ENCODE measurements at regions not wholly inside any gene's neighbourhood (a gene's known extent, or its start where the extent isn't known, plus 50 kb on each side); places are given as distances from the start of the nearest gene placed in this dataset.

- no peak for TF ChIP-seq TCF12 (IDR thresholded peaks at IDR 0.05; ENCODE audit: low read depth)
- TF ChIP-seq, protein P1, sequence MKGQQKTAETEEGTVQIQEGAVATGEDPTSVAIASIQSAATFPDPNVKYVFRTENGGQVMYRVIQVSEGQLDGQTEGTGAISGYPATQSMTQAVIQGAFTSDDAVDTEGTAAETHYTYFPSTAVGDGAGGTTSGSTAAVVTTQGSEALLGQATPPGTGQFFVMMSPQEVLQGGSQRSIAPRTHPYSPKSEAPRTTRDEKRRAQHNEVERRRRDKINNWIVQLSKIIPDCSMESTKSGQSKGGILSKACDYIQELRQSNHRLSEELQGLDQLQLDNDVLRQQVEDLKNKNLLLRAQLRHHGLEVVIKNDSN (IDR thresholded peaks at IDR 0.05) = no peak
- TF ChIP-seq EP300 (IDR thresholded peaks at IDR 0.05; ENCODE audit: borderline replicate concordance) = no peak
Observed at GRCh38 chr13:61830475-61830874, 414.8 kb upstream of the PCDH20 start.
